ENCODE measurements at regions not wholly inside any gene's neighbourhood (a gene's known extent, or its start where the extent isn't known, plus 50 kb on each side); places are given as distances from the start of the nearest gene placed in this dataset.

DNA sequence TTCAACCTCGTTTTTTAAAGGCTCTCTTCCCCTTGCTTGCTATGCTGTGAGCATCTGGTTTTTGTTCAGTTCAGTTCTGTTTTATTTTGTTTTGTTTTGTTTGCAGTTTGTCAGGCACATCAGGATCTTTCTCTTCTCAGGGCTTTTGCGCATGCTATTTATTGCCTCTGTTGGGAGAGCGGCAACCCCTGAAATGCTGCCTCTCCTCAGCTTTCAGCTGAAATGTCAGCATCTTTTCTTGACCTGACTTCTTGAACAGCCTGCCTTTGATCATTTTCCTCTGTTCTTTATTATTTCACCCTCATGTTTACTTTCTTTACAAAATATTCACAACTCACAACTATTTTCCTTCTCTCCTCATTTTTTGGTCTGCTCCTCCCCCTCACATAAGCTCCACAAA, 50.4 kb upstream of the RC3H1 start:
- POLR2A ChIA-PET: no interaction called here
- H3K9me3 Mint-ChIP-seq (ENCODE audit: low read depth): no peaks in the 10 kb centered on the region
- peaks cover 10% of the 10 kb centered on the region for H3K4me1 Mint-ChIP-seq
- H3K4me3 Mint-ChIP-seq: no peak overlapping the region
- CTCF ChIA-PET: interaction anchor here (0.8 kb wide), 1 partner anchor 146 kb away, joined by 3 read pairs; no protein-coding TSS in a partner anchor
- H3K27ac Mint-ChIP-seq: no peak overlapping the region
- DNase-seq (no peak), ATAC-seq (no peak)
- no peaks in the 10 kb centered on the region for H3K27me3 Mint-ChIP-seq
- intact Hi-C loops (cut with DNase I, micrococcal nuclease): loop anchor here in 1 of 2 experiments (5.0 kb wide), 2 partner anchors 175 to 650 kb away; no protein-coding TSS in a partner anchor
- no peaks in the 10 kb centered on the region for H3K36me3 Mint-ChIP-seq (ENCODE audit: low read depth)
